H1 (cell line): ENCODE measurements at regions not wholly inside any gene's neighbourhood (a gene's known extent, or its start where the extent isn't known, plus 50 kb on each side); places are given as distances from the start of the nearest gene placed in this dataset.

ENCODE experiments used
- GABPA ChIP-seq: IDR thresholded peaks from 2 replicates; pipeline ENCODE4 v1.6.1; 2011; ENCODE audit warnings: mild to moderate bottlenecking, low read length, moderate library complexity, borderline replicate concordance; ENCODE audit not compliant: insufficient read depth
- NRF1 ChIP-seq: IDR thresholded peaks from 2 replicates; pipeline ENCODE4 v1.6.1; 2011; ENCODE audit warnings: mild to moderate bottlenecking, low read depth, low read length, improper control_type of control experiment
- PHF8 ChIP-seq: fragments of 200-600 bp; sonication (generic); conservative IDR thresholded peaks from 2 replicates; pipeline ENCODE4 v1.7.1; 2012; ENCODE audit warnings: low read depth, mild to moderate bottlenecking, inconsistent platforms, low read length, moderate library complexity
- RBBP5 ChIP-seq: IDR thresholded peaks from 2 replicates; pipeline ENCODE4 v1.7.1; 2012; ENCODE audit warnings: low read depth, mild to moderate bottlenecking, inconsistent platforms, low read length, moderate library complexity, borderline replicate concordance
- TAF7 ChIP-seq: optimal IDR thresholded peaks from 2 replicates; pipeline ENCODE3; 2011; ENCODE audit warnings: low read depth, mild to moderate bottlenecking, inconsistent platforms, low read length, moderate library complexity, borderline replicate concordance

GRCh38 chr14:30227436-30227835 is 299.8 kb upstream of the PRKD1 start (continued):
- TF ChIP-seq NRF1 (no peak), GABPA (no peak), RBBP5 (no peak), PHF8 (no peak), TAF7 (no peak)
